ENCODE measurements at regions not wholly inside any gene's neighbourhood (a gene's known extent, or its start where the extent isn't known, plus 50 kb on each side); places are given as distances from the start of the nearest gene placed in this dataset.
"Not testable (repeated sequence)": the region's sequence is repeated elsewhere in the genome, so short reads cannot be mapped to it uniquely, and the experiment has no call there.

DNA sequence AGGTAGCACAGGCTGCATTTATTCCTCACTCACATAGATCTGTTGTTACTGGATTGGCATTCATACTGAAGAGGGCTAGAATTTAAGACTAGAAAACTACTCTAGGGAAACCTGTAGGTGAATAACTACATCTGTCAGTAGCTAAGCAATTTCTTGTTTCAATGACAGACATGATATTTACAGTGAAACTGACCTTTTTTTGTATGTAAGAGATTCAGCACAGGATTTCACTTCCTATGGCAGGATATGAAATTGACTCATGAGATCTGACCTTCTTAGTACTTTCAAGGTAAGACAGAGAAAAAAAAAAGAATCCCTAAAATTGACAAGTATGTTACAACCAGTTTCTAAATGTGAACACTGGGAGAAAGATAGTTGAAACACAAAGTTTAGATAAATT is 189.8 kb upstream of the SLC16A7 start:
- DNase-seq (ENCODE audit: low read depth in 2 of 2), result no peak

DNA sequence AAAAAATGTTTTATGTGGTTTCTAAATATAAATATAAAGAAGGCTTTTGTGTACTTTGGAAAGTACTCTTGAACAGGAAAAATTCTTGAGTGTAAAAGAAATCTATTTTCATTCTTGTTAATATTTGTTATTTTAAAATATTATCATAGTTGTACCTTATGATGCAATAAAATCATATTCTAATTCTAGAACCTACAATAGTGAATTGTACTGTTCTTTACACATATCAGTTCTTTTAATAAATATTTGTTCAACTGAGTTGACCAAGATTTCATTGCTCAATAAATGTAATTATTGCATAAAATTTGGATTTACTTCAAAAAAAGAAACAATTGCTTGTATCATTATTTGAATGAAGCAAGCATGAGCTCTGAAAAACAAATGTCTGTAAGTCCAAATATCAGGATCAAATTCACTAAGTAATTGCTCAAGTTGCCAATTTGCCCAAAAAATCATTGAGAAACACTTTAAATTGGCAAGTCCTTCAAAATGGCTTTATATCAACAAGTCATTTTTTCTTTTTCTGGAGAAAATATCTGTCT is 191.6 kb upstream of the SLC16A7 start:
- no peak for DNase-seq (ENCODE audit: low read depth in 2 of 2)

DNA sequence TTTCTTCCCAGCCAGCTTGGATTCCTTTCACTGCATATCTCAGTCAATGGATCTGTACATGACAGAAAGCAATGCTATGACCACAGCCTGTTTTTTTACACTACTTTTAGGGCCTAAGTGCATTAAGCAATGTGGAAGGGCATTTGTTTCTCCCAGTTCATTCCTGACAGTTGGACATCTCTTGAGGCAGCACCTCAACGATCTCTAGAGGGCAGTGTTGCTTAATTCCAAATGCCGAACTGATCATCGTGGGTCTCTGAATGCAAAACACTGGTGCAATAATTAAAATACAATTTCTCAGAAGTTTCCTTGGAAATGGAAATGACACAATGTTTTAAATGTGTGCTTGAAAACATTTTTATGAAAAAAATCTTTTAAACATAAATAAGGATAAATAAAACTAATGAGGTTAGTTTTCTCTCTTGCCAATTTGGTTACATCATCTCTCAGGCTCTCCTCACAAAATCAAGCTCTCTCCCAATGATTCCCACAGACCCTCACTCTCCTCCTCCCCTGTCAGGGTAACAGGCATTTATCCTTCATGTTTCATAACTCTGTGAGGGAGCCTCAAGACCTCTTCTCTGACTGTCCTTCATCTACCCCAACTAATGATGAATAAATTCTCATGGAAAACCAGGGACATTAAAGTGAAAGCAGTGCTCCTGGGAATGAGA is 192.4 kb upstream of the SLC16A7 start:
- peak in 1 of 2 experiments; percentile 6 for DNase-seq (ENCODE audit: low read depth in 2 of 2)

DNA sequence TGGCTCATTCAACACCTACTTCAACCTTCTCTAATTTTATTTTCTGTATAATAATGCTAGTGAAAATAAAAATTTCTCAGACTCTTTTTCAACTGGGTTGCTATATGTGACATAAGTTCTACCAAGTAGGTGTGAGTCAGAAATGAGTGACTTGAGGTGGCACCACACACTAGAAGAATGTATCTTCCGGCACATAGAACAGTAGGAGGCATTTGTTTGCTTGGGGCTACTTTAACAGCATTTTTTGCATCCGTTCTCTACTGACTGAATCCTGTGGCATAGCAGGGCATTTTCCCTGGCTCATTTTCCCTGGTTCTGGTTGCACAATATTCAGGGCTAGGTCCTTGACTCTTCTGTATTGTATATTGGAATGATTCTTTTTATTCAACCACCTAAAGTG is 194.0 kb upstream of the SLC16A7 start:
- no peak for DNase-seq (ENCODE audit: low read depth in 2 of 2)

DNA sequence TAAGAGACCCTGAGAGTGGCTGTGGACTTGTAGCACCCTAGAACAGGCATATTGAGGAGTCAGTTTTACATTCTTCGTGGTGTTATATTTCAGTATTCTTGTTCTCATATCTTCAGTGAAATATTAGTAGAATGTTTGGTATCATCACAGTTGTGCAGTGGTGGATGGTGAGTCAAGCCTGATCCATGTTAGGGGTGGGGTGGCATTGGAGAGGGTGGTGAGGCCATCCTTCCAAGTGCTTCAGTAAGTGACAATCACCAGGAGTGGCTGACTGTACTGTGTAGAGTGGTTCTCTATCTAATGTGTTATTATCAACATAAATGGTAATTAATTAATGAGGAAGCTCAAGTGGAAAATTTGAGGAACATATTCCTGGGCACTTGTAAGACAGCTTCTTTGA is 197.7 kb upstream of the SLC16A7 start:
- DNase-seq (ENCODE audit: low read depth in 2 of 2), result no peak

DNA sequence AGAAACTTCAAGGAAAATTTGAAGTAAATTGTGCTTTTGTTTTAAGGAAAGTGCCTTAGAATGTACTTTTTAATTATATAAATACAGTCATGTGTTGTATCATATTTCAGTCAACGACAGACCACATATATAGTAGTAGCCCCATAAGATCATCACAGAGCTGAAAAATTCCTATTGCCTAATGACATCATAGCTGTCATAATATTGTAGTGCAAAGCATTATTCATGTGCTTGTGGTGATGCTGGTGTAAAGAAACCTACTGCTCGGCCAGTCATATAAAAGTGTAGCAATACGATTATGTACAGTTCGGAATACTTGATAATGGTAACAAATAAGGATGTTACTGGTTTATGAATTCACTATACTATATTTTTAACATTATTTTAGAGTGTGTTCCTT is 198.9 kb upstream of the SLC16A7 start:
- DNase-seq (ENCODE audit: low read depth in 2 of 2), result no peak

DNA sequence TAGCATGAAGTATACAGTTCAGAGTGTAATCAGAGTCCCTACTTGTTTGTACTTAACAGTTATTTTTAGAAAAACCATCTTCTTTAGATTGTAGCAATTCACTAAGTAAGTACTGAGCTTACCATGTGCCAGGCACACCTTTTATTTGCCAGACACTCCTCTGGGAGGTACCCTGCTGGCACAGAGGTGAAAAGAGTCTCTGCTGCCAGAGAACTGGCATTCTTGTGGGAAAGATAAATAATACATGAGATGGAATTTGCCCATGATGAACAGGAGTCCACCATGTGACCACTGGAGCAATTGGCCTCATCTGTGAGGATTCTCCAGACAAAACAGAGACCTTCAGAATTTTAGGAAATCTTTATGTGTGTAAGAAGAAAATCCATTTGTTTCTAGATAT is 199.3 kb upstream of the SLC16A7 start:
- no peak for DNase-seq (ENCODE audit: low read depth in 2 of 2)

DNA sequence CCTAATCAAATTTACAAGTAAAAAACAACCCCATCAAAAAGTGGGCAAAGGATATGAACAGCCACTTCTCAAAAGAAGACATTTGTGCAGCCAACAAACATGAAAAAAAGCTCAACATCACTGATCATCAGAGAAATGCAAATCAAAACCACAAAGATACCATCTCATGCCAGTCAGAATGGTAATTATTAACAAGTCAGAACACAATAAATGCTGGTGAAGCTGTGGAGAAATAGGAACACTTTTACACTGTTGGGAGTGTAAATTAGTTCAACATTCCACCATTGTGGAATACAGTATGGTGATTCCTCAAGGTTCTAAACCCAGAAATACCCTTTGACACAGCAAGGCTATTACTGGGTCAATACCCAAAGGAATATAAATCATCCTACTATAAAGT is 200.5 kb upstream of the SLC16A7 start:
- DNase-seq (ENCODE audit: low read depth in 2 of 2), result not testable (repeated sequence)

DNA sequence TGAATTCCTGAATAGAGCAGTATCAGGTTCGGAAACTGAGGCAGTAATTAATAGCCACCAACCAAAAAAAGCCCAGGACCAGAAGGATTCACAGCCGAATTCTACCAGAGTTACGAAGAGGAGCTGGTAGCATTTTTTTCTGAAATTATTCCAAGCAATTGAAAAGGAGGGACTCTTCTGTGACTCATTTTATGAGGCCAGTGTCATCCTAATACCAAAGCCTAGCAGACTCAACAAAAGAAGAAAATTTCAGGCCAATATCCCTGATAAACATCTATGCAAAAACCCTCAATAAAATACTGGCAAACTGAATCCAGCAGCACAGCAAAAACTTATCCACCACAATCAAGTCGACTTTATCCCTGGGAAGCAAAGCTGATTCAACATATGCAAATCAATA is 202.3 kb upstream of the SLC16A7 start:
- DNase-seq (ENCODE audit: low read depth in 2 of 2), result no peak

DNA sequence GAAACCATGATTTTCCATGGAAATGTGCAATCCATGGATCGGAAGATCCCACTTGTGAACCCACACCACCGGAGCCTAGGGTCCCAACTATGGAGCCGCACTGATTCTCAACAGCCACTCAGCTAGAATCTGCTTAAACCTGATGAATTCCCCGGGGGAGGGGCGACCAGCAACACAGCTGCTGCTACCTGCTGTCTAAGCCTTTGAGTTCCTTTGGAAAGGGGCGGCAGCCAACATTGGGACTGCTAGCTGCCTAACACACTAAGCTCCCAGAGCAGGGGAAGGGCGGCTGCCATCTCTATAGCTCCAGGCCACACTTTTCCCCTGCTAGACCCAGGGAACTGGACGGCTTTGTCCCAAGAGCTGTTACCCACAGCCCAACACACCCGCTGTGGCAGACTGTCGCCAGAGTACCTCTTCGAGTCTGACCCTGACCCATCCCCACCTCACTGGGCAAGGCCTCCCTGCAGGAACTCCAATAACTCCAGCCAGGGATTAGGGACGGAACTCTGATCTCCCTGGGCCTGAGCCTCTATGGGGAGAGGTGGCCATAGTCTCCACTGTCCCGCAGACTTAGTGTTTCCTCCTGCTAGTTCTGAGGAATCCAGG is 205.8 kb upstream of the SLC16A7 start:
- no peak for DNase-seq (ENCODE audit: low read depth in 2 of 2)

DNA sequence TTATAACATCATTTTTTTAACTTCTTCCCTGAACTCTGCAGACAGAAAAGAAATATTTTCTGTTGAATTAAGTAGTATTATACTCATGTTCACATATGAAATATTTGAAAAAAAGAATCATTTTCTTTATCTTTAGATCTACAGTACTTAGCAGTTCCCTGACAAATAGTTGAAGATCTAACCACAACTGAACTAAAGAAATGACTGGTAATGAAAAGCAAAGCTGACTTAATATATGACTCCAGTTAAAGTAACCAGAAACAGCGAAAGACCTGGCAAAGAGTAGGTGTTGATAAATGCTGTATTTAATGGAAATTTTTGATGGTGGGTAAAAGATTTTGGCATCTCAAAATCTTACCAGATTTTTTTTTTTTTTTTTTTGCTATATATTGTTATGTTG is 207.1 kb upstream of the SLC16A7 start:
- DNase-seq (ENCODE audit: low read depth in 2 of 2), result no peak

DNA sequence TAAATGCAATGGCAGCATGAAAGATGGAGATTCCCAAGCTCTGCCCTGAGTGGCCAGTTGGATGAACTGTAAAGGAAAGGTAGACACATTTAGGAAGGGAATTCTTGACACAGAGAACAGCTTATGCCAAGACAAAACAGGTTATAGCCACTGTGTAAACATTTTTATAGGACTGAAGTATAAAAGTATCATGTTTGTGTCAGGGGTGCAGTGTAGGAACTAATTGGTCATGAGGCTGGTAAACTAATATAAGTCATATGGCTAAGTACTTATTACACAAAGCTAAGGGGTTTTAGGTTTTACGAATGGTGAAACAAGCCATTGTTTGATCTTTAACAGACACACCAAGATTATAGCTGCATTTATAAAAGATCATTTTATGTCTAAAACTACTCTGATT is 207.7 kb upstream of the SLC16A7 start:
- DNase-seq (ENCODE audit: low read depth in 2 of 2), result no peak

DNA sequence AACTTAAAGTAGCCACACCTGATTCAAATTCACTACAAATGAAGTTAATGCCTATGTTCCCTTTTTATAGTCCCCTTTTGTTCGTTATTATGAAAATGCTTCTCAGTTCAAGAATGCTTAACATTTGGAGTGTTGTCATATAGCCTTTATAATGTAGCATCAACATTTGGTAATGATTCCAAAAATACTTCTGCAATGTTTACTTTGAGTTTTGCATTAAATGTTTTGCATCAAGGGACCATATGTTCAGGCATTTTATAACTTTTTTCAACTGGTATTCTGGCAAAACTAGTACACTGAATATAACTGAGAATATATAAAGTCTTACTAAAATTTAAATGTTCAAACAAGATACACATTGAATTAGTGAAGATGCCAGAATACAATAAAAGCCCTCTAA is 209.6 kb upstream of the SLC16A7 start:
- DNase-seq (ENCODE audit: low read depth in 2 of 2), result no peak

DNA sequence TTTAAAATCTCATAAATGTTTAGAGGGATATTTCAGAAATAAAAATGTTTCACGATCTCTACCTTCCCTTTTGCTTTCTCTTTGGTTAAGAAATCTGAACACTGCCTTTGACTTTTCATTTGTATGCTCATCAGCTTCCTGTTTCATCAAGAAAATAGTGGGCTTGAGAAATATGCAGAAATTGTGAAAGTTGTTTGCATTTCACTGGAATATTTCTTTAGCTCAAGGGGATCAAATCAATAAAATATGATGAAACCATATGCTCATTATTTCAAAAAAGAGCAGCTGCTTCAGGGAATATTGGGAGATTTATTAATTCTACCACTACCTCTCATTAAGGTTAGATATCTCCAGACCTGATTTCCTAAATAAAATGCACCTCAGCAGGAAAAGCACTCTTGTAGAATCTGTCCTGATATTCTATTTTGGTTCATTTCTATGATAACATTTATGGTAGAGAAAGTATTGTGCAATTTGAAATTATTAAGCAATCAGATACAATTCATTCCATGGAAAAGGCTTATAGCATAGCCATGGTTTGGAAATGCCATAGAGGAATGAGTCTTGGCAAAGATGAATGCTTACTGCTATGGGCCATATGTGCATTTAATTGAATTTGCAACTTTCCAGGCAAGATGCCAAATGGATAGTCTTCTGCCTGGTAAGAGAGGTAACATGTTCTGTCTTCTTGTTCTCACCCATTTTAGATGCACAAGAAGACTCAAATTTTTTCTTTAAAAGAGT is 212.6 kb upstream of the SLC16A7 start:
- no peak for DNase-seq (ENCODE audit: low read depth in 2 of 2)

DNA sequence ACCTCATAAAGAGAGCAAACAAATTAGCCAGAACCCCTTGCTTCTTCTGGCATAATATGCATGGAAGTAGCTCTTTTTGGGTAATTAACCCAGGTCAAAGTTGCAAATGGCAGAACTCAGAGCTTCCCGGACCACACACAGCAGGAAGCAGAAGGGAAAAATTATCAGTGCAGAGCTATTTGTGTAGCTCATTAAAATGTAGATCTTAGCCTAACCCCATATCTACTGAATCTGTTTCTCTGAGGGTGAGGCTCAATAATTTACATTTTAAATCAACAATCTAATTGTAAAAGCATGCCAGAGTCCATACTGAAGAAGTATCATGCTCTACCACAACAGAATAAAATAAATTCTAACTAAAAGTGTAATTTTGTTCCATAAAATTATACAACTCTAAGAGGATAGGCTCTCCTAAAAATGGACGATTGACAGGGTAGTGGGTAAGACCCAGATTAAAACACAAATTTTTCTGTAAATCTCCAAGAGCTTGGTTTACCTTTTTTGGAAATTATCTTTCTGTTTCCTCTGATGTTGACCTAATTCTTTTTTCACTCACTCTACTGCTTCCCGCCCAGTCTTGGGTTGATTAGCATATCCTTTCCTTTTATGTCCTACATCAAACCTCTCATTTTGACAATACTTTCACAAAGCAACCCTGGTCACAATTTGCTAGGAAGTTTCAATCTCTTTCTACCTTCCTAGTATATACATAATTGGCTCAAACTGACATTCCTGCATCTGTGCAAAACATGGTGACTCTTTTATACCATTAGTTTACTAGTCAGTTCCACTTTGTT is 213.3 kb upstream of the SLC16A7 start:
- no peak for DNase-seq (ENCODE audit: low read depth in 2 of 2)

DNA sequence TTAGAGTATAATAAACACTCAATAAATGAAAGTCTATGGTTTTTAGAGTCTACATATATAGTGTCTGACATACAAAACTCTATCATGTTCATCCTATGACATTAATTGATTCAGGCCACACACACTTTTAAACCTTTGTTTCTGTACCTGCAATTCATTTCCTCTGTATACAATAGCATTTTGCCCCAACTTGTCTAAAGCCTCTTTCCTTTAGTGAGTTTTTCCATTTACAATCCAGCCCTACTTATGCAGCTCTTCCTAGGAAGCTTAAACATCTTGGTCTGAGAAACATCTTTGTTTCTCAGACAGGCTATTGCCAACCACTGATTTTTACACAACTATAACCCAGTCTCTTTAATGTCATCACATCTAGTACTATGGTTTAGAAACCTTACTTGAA is 214.7 kb upstream of the SLC16A7 start:
- no peak for DNase-seq (ENCODE audit: low read depth in 2 of 2)

DNA sequence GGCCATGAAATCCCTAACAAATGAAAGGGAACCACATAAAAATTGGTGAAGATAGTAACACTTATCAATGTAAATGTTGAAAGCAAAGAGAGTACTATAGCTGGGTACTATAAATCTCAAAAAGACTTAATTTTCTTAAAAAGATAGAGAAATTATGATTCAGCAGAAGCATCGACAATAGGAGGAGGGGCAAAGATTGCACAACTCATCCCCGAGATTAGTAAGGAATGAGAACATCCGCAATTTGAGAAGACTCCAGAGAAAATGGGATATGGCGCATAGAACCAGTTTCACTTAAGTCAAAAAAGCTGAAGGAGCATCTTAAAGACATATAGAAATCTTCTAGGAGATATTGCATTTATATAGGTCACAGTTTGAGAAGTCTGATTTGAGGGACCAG is 220.2 kb upstream of the SLC16A7 start:
- DNase-seq (ENCODE audit: low read depth in 2 of 2), result no peak

DNA sequence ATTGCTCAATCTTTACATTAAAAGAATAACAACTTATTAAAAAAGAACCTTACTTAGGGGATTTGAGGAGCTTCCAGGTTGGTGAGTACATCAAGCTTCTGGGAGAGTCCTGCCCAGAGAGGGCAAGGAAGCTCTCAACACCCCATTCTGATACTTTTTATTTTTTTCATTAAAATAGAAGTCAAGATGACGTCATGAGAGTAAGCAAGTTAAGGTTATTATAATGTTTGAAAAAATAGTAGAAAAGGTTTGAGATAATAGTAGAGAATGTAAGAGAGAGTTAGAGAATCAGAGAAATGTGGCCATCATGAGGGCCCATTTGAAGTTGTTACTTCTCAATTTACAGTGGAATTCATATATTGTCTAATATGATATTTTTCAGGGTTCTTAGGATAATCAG is 221.0 kb upstream of the SLC16A7 start:
- DNase-seq (ENCODE audit: low read depth in 2 of 2), result no peak

DNA sequence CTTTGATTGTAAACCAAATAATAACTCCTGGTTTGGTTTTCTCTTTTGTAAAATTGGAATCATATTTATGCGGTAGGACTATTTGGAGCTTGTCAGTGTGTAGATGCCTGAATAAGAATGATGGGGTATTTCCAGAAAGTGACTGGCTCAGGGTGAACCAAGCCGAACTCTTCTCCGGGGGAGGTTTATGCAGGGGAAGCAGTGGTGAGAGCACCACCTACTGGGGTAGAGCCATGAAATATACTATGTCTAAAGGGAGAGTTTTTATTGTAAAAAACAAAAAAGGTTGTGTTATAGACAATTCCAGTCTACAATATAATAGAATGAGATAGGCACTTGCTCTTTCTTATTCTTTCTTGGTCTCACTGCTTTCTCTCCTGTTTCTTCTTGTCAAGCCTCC is 222.9 kb upstream of the SLC16A7 start:
- DNase-seq (ENCODE audit: low read depth in 2 of 2), result no peak

DNA sequence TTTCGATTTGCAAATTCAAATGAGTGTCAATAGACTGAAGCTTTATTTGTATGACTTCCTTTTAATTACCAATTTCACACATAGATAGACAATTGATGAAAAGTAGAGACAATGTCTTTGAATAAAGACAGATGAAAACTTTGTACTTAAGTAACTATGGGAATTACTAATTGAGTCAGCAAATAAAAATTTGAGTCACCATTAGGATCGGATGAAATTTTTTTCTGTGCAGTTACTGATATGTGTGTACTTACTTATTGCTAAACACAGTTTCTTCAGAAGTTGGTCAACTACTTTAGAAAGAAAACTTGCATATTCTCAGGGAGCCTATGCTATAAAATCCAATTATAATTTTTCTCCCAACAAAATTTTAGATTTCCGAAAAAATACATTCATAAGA is 224.9 kb upstream of the SLC16A7 start:
- no peak for DNase-seq (ENCODE audit: low read depth in 2 of 2)

DNA sequence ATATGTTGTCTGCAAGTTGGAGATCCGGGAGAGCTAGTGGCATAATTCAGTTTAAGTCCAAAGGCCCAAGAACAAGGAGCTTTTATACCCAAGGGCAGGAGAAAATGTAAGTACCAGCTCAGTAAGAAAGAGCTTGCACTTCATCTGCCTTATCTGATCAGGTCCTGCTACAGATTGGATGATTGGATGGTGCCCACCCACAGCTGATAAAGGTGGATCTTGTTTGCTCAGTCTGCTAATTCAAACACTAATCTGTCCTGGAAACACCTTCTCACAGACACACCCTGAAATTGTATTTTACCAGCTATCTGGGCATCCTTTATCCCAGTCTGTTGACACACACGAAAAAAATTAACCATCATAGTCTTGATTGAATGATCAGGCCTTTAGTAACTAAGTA is 230.7 kb upstream of the SLC16A7 start:
- DNase-seq (ENCODE audit: low read depth in 2 of 2), result no peak

DNA sequence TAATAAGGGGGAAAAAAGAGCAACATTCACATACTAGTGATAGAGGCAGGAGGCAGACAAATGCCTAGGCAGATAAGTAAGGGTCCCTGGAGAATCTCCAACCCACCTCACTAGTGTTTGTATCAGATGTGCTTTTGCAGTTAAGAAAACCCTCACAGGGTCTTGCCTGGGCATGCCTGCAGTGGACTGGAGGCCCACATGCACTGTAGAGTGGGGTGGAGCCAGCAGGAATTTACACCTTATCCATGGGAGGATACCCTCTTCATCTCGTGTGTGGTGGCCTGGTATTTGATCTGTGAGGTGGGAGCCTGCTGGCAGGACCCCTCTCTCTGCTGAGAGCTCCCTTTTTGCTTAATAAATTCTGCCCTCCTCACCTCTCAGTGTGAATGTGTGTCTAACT is 238.0 kb upstream of the SLC16A7 start:
- DNase-seq (ENCODE audit: low read depth in 2 of 2), result no peak
